Esophagus (tissue), 2 donors: ENCODE measurements at regions not wholly inside any gene's neighbourhood (a gene's known extent, or its start where the extent isn't known, plus 50 kb on each side); places are given as distances from the start of the nearest gene placed in this dataset.

Source experiments
- H3K27ac ChIP-seq, 2 donors: one replicate each; pipeline ENCODE4 v1.5.1; 2013; ENCODE audit warnings: low read depth in 2 of 2, mild to moderate bottlenecking in 2 of 2, inconsistent platforms in 1 of 2, low read length in 1 of 2, moderate library complexity in 1 of 2
- H3K27me3 ChIP-seq, 2 donors: one replicate each; pipeline ENCODE4 v1.6.1; 2013; ENCODE audit warnings: low read length in 2 of 2, control low read depth in 1 of 2, mild to moderate bottlenecking in 1 of 2; ENCODE audit not compliant: insufficient read depth in 2 of 2, control insufficient read depth in 1 of 2
- H3K36me3 ChIP-seq, 2 donors: one replicate each; pipeline ENCODE4 v1.6.1; 2013; ENCODE audit warnings: low read length in 1 of 2; ENCODE audit not compliant: control insufficient read depth in 2 of 2, insufficient read depth in 2 of 2
- H3K4me1 ChIP-seq, 2 donors: one replicate each; pipeline ENCODE4 v1.6.1; 2013; ENCODE audit warnings: low read length in 1 of 2; ENCODE audit not compliant: control insufficient read depth in 2 of 2, insufficient read depth in 2 of 2
- H3K4me3 ChIP-seq, 2 donors: one replicate each; pipeline ENCODE4 v1.5.1; 2013; ENCODE audit warnings: low read length in 2 of 2, mild to moderate bottlenecking in 2 of 2, low read depth in 1 of 2, moderate library complexity in 1 of 2
- H3K9me3 ChIP-seq, 2 donors: one replicate each; pipeline ENCODE4 v1.6.1; 2013; ENCODE audit warnings: mild to moderate bottlenecking in 2 of 2, low read depth in 1 of 2, low read length in 1 of 2, moderate library complexity in 1 of 2; ENCODE audit not compliant: control insufficient read depth in 2 of 2, insufficient read depth in 1 of 2
- WGBS, 2 donors: extraction: QIAGEN DNeasy Blood & Tissue Kit; methylation state at CpG; one replicate each; pipeline ENCODE4 v1.1.7; 2013; 5-methylcytosine and 5-hydroxymethylcytosine counted together
- donor health status: healthy with polysubstance abuse.
- donor health status: Bipolar disorder and iron deficiency.

GRCh38 chr5:148923023-148923422 lies 96.6 kb downstream of the ADRB2 start:
- Histone ChIP-seq H3K27me3 (no peaks in the 10 kb centered on the region), H3K27ac (no peak overlapping the region), H3K4me1 (peaks cover 0 to 2% of the 10 kb centered on the region in 2 donors), H3K4me3 (no peak overlapping the region), H3K36me3 (peaks cover 0 to 2% of the 10 kb centered on the region in 2 donors), H3K9me3 (no peaks in the 10 kb centered on the region)
- 79 to 92% methylated on average over 1 of the region's 1 CpG for WGBS, 2 donors

DNA sequence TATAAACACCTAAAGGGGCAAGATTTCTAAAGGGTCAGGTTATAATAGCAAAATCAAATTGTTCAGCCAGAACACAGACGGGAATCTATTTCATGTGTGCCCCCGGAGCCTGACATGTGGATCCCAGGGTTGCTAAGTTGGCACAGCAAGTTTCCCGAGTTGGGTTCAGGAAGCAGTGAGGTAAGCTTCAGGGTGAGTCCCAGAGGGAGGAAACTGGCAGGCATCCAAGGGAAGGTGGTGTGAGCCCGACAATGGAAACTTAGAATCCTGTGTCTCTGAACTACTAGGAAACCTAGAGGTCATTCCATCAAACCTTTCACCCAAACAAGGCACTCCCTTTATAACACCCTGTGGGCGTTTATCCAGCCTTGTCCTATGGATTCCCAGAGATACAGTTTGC lies 98.4 kb downstream of the ADRB2 start:
- no peaks in the 10 kb centered on the region for H3K27me3 ChIP-seq
- no peak overlapping the region for H3K4me3 ChIP-seq
- H3K36me3 ChIP-seq = peaks cover 0 to 2% of the 10 kb centered on the region in 2 donors
- peaks cover 0 to 2% of the 10 kb centered on the region in 2 donors for H3K4me1 ChIP-seq
- no peak overlapping the region for H3K27ac ChIP-seq
- 44 to 65% methylated on average over 5 of the region's 5 CpGs for WGBS, 2 donors
- H3K9me3 ChIP-seq = no peaks in the 10 kb centered on the region

DNA sequence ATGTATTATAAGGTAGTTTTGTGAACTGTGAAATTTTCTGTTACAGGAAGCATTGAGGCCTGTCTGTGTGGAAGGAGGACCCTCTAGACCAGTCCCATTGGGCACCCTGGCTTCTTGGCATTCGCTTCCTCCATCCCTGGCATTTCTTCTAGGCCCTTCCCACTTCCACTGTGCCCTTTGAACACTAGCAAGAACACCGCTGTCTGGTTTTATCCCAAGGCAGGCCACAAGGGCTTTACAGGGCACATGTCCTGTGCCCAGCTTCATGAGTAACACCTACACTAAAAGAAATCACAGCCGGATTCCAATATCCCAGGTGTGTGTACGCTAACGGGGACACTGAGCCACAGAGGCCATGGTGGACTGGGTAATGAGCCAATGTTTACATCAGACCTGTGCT lies 99.8 kb downstream of the ADRB2 start:
- Histone ChIP-seq H3K4me3 (no peak overlapping the region), H3K9me3 (no peaks in the 10 kb centered on the region), H3K27me3 (no peaks in the 10 kb centered on the region), H3K4me1 (peaks cover 0 to 2% of the 10 kb centered on the region in 2 donors), H3K27ac (no peak overlapping the region), H3K36me3 (peaks cover 0 to 2% of the 10 kb centered on the region in 2 donors)
- WGBS, 2 donors = 90 to 94% methylated on average over 5 of the region's 5 CpGs

- Histone ChIP-seq H3K36me3 (peaks cover 0 to 2% of the 10 kb centered on the region in 2 donors), H3K4me1 (peaks cover 0 to 2% of the 10 kb centered on the region in 2 donors), H3K27me3 (no peaks in the 10 kb centered on the region), H3K27ac (no peak overlapping the region), H3K4me3 (no peak overlapping the region), H3K9me3 (no peaks in the 10 kb centered on the region)
- WGBS, 2 donors = 82 to 85% methylated on average over 3 of the region's 3 CpGs
These were observed 101.0 kb downstream of the ADRB2 start for GRCh38 chr5:148927307-148927946.

GRCh38 chr5:148928141-148928540 lies 101.7 kb downstream of the ADRB2 start:
- Histone ChIP-seq H3K9me3 (no peaks in the 10 kb centered on the region), H3K27me3 (no peaks in the 10 kb centered on the region), H3K36me3 (peaks cover 0 to 2% of the 10 kb centered on the region in 2 donors), H3K4me3 (no peak overlapping the region), H3K4me1 (peaks cover 0 to 2% of the 10 kb centered on the region in 2 donors), H3K27ac (no peak overlapping the region)

- Histone ChIP-seq H3K27me3 (no peaks in the 10 kb centered on the region), H3K4me1 (no peaks in the 10 kb centered on the region), H3K9me3 (no peaks in the 10 kb centered on the region), H3K4me3 (no peak overlapping the region), H3K27ac (no peak overlapping the region), H3K36me3 (no peaks in the 10 kb centered on the region)
These were observed 105.1 kb downstream of the ADRB2 start for GRCh38 chr5:148931453-148932057.

- H3K9me3 ChIP-seq = no peaks in the 10 kb centered on the region
- no peak overlapping the region for H3K4me3 ChIP-seq
- WGBS, 2 donors = 62 to 81% methylated on average over 4 of the region's 4 CpGs
These were observed 106.0 kb downstream of the ADRB2 start for GRCh38 chr5:148932355-148932935.

GRCh38 chr5:148933903-148934432 lies 107.6 kb downstream of the ADRB2 start:
- H3K27ac ChIP-seq = no peak overlapping the region
- H3K36me3 ChIP-seq = no peaks in the 10 kb centered on the region
- H3K27me3 ChIP-seq = no peaks in the 10 kb centered on the region
- H3K4me3 ChIP-seq = no peak overlapping the region
- WGBS, 2 donors = 44 to 74% methylated on average over 1 of the region's 1 CpG
- H3K9me3 ChIP-seq = no peaks in the 10 kb centered on the region
- H3K4me1 ChIP-seq = no peaks in the 10 kb centered on the region

More at GRCh38 chr5:148932355-148932935, 106.0 kb downstream of the ADRB2 start:
- no peaks in the 10 kb centered on the region for H3K27me3 ChIP-seq
- H3K27ac ChIP-seq = no peak overlapping the region
- H3K4me1 ChIP-seq = no peaks in the 10 kb centered on the region
- H3K36me3 ChIP-seq = no peaks in the 10 kb centered on the region

DNA sequence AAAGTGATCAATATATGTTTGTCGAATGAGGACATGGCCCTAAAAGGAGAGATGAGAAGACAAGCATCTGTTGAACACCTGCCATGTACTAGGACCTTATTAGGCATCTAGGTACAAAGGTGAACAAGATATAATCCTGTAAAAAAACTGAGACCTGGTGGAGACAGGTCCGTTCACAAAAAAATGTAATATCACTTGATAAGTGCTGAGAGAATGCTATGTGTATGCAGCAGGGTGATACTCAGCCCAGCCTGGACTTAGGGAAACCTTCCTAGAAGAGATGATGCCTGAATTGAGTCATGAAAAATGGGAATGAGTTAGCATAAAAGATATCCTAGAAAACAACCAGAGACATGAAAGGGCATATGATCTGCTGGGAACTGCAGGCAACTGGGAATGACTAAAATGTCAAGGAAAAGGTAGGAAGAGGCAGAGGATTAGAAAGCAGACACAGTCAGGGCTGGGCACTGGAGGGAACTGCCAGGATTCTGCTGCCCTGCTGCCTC lies 108.5 kb downstream of the ADRB2 start:
- Histone ChIP-seq H3K4me3 (no peak overlapping the region), H3K27ac (no peak overlapping the region), H3K27me3 (no peaks in the 10 kb centered on the region), H3K4me1 (no peaks in the 10 kb centered on the region), H3K9me3 (no peaks in the 10 kb centered on the region), H3K36me3 (no peaks in the 10 kb centered on the region)
- WGBS, 2 donors = 71 to 89% methylated on average over 2 of the region's 2 CpGs
